HEK293 (cell line): ENCODE measurements at regions not wholly inside any gene's neighbourhood (a gene's known extent, or its start where the extent isn't known, plus 50 kb on each side); places are given as distances from the start of the nearest gene placed in this dataset.

Experiments
- CTCF ChIA-PET: fragments of 350-600 bp; formaldehyde crosslinking; extraction: SDS; loops from one replicate; lab custom pipeline; 2021; ENCODE audit warnings: antibody characterized with exemption; lab: Yijun Ruan, JAX
- POLR2A ChIA-PET: fragments of 300-600 bp; formaldehyde crosslinking; extraction: SDS; loops from one replicate; lab custom pipeline; 2020; ENCODE audit warnings: antibody characterized with exemption, inconsistent platforms; lab: Yijun Ruan, JAX
- H3K27ac ChIP-seq: fragments of 200-500 bp; sonication (Bioruptor generic); 2 replicates; pipeline ENCODE4 v1.5.1; 2014; ENCODE audit warnings: low read depth, low read length, control low read depth, inconsistent platforms; ENCODE audit errors: extremely low read depth
- H3K36me3 ChIP-seq, 2 experiments: fragments of 200-500 bp in 1 of 2; sonication (Bioruptor generic) in 1 of 2; 1 replicate in 1 of 2; 2 replicates in 1 of 2; pipeline ENCODE4 v1.5.1; 2014 to 2017; ENCODE audit warnings: inconsistent platforms in 2 of 2, low read length in 2 of 2; ENCODE audit not compliant: control insufficient read depth in 2 of 2, insufficient read depth in 1 of 2
- H3K4me1 ChIP-seq: fragments of 200-500 bp; sonication (Bioruptor generic); 2 replicates; pipeline ENCODE4 v1.5.1; 2014; ENCODE audit warnings: mild to moderate bottlenecking, low read length, inconsistent platforms; ENCODE audit not compliant: control insufficient read depth, insufficient read depth
- H3K4me3 ChIP-seq: 2 replicates; pipeline ENCODE4 v1.5.1; 2011; ENCODE audit warnings: low read depth, mild to moderate bottlenecking, control low read depth, low read length, moderate library complexity
- H3K9me3 ChIP-seq: fragments of 200-500 bp; sonication (Bioruptor generic); 2 replicates; pipeline ENCODE4 v1.5.1; 2014; ENCODE audit warnings: low read depth, low read length, inconsistent platforms; ENCODE audit not compliant: control insufficient read depth, insufficient read depth
- BCL11A ChIP-seq: fragments of 450-650 bp; formaldehyde crosslinking; IDR thresholded peaks from 2 replicates; pipeline ENCODE4 v1.5.1; 2016; ENCODE audit warnings: low read depth, missing biosample characterization, missing genetic modification characterization
- BCL11B ChIP-seq: fragments of 450-650 bp; formaldehyde crosslinking; IDR thresholded peaks from 2 replicates; pipeline ENCODE4 v1.5.1; 2016; ENCODE audit warnings: low read depth, missing biosample characterization, missing genetic modification characterization
- KLF9 ChIP-seq: fragments of 450-650 bp; formaldehyde crosslinking; IDR thresholded peaks from 2 replicates; pipeline ENCODE4 v1.5.1; 2016; ENCODE audit warnings: missing biosample characterization, missing genetic modification characterization, low read depth
- MYNN ChIP-seq: fragments of 450-650 bp; formaldehyde crosslinking; IDR thresholded peaks from 2 replicates; pipeline ENCODE4 v1.5.1; 2016; ENCODE audit warnings: missing biosample characterization, missing genetic modification characterization, borderline replicate concordance
- OSR2 ChIP-seq: fragments of 450-650 bp; formaldehyde crosslinking; IDR thresholded peaks from 2 replicates; pipeline ENCODE4 v1.5.1; 2016; ENCODE audit warnings: missing biosample characterization, missing genetic modification characterization
- ZBTB21 ChIP-seq: fragments of 450-650 bp; formaldehyde crosslinking; IDR thresholded peaks from 2 replicates; pipeline ENCODE4 v1.5.1; 2017; ENCODE audit warnings: missing biosample characterization, missing genetic modification characterization
- ZNF19 ChIP-seq: fragments of 450-650 bp; formaldehyde crosslinking; IDR thresholded peaks from 2 replicates; pipeline ENCODE4; 2016; ENCODE audit warnings: missing biosample characterization, missing genetic modification characterization, low read depth
- ZNF202 ChIP-seq: fragments of 450-650 bp; formaldehyde crosslinking; IDR thresholded peaks from 2 replicates; pipeline ENCODE4 v1.5.1; 2016; ENCODE audit warnings: missing biosample characterization, missing genetic modification characterization, borderline replicate concordance
- ZNF23 ChIP-seq: fragments of 450-650 bp; formaldehyde crosslinking; IDR thresholded peaks from 2 replicates; pipeline ENCODE4 v1.5.1; 2016; ENCODE audit warnings: missing biosample characterization, missing genetic modification characterization, borderline replicate concordance
- ZNF416 ChIP-seq: fragments of 450-650 bp; formaldehyde crosslinking; IDR thresholded peaks from 2 replicates; pipeline ENCODE4 v1.5.1; 2016; ENCODE audit warnings: missing biosample characterization, missing genetic modification characterization
- ZNF423 ChIP-seq: fragments of 450-650 bp; formaldehyde crosslinking; IDR thresholded peaks from 2 replicates; pipeline ENCODE4 v1.5.1; 2016; ENCODE audit warnings: missing biosample characterization, missing genetic modification characterization
- ZNF521 ChIP-seq: fragments of 450-650 bp; formaldehyde crosslinking; IDR thresholded peaks from 2 replicates; pipeline ENCODE4 v1.5.1; 2017; ENCODE audit warnings: missing biosample characterization, mild to moderate bottlenecking, missing genetic modification characterization
- ZNF530 ChIP-seq: fragments of 450-650 bp; formaldehyde crosslinking; IDR thresholded peaks from 2 replicates; pipeline ENCODE4 v1.5.1; 2016; ENCODE audit warnings: low read depth, missing biosample characterization, missing genetic modification characterization
- ZNF76 ChIP-seq: fragments of 450-650 bp; formaldehyde crosslinking; IDR thresholded peaks from 2 replicates; pipeline ENCODE4; 2016; ENCODE audit warnings: low read depth, missing biosample characterization, missing genetic modification characterization, borderline replicate concordance
- ZNF768 ChIP-seq: fragments of 450-650 bp; formaldehyde crosslinking; IDR thresholded peaks from 2 replicates; pipeline ENCODE4 v1.5.1; 2018; ENCODE audit warnings: missing biosample characterization, mild to moderate bottlenecking, missing genetic modification characterization
- ZNF776 ChIP-seq: fragments of 450-650 bp; formaldehyde crosslinking; IDR thresholded peaks from 2 replicates; pipeline ENCODE4 v1.5.0; 2017; ENCODE audit warnings: missing biosample characterization, missing genetic modification characterization, borderline replicate concordance
- ZNF830 ChIP-seq: fragments of 450-650 bp; IDR thresholded peaks from 2 replicates; pipeline ENCODE4 v1.5.0; 2018; ENCODE audit warnings: missing biosample characterization, missing genetic modification characterization, low read depth, mild to moderate bottlenecking, moderate library complexity
- ZNF837 ChIP-seq: fragments of 450-650 bp; formaldehyde crosslinking; IDR thresholded peaks from 2 replicates; pipeline ENCODE4 v1.5.1; 2016; ENCODE audit warnings: missing biosample characterization, missing genetic modification characterization
- TF ChIP-seq, protein P1 (sequence below): IDR thresholded peaks from 2 replicates; pipeline ENCODE4 v1.6.1; 2011; ENCODE audit warnings: mild to moderate bottlenecking, low read depth, low read length, borderline replicate concordance
- TF ChIP-seq, protein P2 (sequence below): fragments of 450-650 bp; formaldehyde crosslinking; IDR thresholded peaks from 2 replicates; pipeline ENCODE4 v1.5.0; 2017; ENCODE audit warnings: missing biosample characterization, missing genetic modification characterization, borderline replicate concordance
- TF ChIP-seq, protein P3 (sequence below): fragments of 450-650 bp; formaldehyde crosslinking; IDR thresholded peaks from 2 replicates; pipeline ENCODE4; 2016; ENCODE audit warnings: missing biosample characterization, missing genetic modification characterization
- TF ChIP-seq, protein P4 (sequence below): fragments of 450-650 bp; formaldehyde crosslinking; IDR thresholded peaks from 2 replicates; pipeline ENCODE4 v1.5.1; 2016; ENCODE audit warnings: missing biosample characterization, missing genetic modification characterization
- TF ChIP-seq, protein P5 (sequence below): fragments of 450-650 bp; IDR thresholded peaks from 2 replicates; pipeline ENCODE4 v1.5.1; 2018; ENCODE audit warnings: missing biosample characterization, mild to moderate bottlenecking, missing genetic modification characterization
- TF ChIP-seq, protein P6 (sequence below): fragments of 450-650 bp; formaldehyde crosslinking; IDR thresholded peaks from 2 replicates; pipeline ENCODE4 v1.5.1; 2017; ENCODE audit warnings: missing biosample characterization, missing genetic modification characterization

DNA sequence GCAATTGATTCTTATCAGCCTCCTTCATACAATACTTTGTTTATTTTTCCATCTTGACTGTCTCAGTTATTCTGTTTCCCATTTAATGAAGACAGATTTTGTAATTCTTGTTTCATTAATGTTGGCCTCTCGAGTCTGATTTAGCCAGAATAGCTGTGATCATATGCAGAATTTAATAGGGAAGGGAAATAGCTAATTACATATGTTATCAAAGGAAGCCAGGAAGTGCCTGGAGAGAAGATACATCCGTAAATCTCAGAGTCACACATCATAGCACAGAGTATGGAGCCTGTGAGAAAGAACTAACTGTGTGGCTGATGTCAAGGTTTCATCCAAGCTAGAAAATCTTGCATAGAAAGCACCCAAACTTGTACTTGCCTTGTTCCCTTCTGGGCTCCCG lies 288.9 kb upstream of the SLCO3A1 start:
- Histone ChIP-seq H3K36me3 (no peaks in the 10 kb centered on the region), H3K4me1 (peaks cover 10% of the 10 kb centered on the region; the same call in 1 of the 2 replicates)
- TF ChIP-seq, protein P1, sequence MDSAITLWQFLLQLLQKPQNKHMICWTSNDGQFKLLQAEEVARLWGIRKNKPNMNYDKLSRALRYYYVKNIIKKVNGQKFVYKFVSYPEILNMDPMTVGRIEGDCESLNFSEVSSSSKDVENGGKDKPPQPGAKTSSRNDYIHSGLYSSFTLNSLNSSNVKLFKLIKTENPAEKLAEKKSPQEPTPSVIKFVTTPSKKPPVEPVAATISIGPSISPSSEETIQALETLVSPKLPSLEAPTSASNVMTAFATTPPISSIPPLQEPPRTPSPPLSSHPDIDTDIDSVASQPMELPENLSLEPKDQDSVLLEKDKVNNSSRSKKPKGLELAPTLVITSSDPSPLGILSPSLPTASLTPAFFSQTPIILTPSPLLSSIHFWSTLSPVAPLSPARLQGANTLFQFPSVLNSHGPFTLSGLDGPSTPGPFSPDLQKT, result no peak
- TF ChIP-seq ZBTB21 (tag by site-specific recombination), result no peak
- TF ChIP-seq, protein P2, sequence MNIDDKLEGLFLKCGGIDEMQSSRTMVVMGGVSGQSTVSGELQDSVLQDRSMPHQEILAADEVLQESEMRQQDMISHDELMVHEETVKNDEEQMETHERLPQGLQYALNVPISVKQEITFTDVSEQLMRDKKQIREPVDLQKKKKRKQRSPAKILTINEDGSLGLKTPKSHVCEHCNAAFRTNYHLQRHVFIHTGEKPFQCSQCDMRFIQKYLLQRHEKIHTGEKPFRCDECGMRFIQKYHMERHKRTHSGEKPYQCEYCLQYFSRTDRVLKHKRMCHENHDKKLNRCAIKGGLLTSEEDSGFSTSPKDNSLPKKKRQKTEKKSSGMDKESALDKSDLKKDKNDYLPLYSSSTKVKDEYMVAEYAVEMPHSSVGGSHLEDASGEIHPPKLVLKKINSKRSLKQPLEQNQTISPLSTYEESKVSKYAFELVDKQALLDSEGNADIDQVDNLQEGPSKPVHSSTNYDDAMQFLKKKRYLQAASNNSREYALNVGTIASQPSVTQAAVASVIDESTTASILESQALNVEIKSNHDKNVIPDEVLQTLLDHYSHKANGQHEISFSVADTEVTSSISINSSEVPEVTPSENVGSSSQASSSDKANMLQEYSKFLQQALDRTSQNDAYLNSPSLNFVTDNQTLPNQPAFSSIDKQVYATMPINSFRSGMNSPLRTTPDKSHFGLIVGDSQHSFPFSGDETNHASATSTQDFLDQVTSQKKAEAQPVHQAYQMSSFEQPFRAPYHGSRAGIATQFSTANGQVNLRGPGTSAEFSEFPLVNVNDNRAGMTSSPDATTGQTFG (tag by site-specific recombination), result no peak
- TF ChIP-seq ZNF23 (tag by site-specific recombination), result no peak
- TF ChIP-seq, protein P3, sequence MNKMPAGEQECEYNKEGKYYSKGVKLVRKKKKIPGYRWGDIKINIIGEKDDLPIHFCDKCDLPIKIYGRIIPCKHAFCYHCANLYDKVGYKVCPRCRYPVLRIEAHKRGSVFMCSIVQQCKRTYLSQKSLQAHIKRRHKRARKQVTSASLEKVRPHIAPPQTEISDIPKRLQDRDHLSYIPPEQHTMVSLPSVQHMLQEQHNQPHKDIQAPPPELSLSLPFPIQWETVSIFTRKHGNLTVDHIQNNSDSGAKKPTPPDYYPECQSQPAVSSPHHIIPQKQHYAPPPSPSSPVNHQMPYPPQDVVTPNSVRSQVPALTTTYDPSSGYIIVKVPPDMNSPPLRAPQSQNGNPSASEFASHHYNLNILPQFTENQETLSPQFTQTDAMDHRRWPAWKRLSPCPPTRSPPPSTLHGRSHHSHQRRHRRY (tag by site-specific recombination), result no peak
- no peak for TF ChIP-seq ZNF416 (tag by site-specific recombination)
- no peak for TF ChIP-seq ZNF76 (tag by site-specific recombination)
- TF ChIP-seq, protein P4, sequence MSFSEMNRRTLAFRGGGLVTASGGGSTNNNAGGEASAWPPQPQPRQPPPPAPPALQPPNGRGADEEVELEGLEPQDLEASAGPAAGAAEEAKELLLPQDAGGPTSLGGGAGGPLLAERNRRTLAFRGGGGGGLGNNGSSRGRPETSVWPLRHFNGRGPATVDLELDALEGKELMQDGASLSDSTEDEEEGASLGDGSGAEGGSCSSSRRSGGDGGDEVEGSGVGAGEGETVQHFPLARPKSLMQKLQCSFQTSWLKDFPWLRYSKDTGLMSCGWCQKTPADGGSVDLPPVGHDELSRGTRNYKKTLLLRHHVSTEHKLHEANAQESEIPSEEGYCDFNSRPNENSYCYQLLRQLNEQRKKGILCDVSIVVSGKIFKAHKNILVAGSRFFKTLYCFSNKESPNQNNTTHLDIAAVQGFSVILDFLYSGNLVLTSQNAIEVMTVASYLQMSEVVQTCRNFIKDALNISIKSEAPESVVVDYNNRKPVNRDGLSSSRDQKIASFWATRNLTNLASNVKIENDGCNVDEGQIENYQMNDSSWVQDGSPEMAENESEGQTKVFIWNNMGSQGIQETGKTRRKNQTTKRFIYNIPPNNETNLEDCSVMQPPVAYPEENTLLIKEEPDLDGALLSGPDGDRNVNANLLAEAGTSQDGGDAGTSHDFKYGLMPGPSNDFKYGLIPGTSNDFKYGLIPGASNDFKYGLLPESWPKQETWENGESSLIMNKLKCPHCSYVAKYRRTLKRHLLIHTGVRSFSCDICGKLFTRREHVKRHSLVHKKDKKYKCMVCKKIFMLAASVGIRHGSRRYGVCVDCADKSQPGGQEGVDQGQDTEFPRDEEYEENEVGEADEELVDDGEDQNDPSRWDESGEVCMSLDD (tag by site-specific recombination), result no peak
- TF ChIP-seq MYNN (tag by site-specific recombination), result no peak
- no peak for TF ChIP-seq BCL11B (tag by site-specific recombination)
- TF ChIP-seq OSR2 (tag by site-specific recombination), result no peak
- TF ChIP-seq, protein P5, sequence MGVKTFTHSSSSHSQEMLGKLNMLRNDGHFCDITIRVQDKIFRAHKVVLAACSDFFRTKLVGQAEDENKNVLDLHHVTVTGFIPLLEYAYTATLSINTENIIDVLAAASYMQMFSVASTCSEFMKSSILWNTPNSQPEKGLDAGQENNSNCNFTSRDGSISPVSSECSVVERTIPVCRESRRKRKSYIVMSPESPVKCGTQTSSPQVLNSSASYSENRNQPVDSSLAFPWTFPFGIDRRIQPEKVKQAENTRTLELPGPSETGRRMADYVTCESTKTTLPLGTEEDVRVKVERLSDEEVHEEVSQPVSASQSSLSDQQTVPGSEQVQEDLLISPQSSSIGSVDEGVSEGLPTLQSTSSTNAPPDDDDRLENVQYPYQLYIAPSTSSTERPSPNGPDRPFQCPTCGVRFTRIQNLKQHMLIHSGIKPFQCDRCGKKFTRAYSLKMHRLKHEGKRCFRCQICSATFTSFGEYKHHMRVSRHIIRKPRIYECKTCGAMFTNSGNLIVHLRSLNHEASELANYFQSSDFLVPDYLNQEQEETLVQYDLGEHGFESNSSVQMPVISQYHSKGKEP (tag by site-specific recombination), result no peak
- TF ChIP-seq ZNF202 (tag by site-specific recombination), result no peak
- no peak for TF ChIP-seq ZNF423 (tag by site-specific recombination)
- no peak for TF ChIP-seq ZNF837
- TF ChIP-seq, all 188 proteins: peak for 0
- CTCF ChIA-PET, result no interaction called here
- H3K4me3 ChIP-seq, result no peak overlapping the region
- POLR2A ChIA-PET, result no interaction called here
- H3K9me3 ChIP-seq, result no peaks in the 10 kb centered on the region
- H3K27ac ChIP-seq, result no peak overlapping the region

DNA sequence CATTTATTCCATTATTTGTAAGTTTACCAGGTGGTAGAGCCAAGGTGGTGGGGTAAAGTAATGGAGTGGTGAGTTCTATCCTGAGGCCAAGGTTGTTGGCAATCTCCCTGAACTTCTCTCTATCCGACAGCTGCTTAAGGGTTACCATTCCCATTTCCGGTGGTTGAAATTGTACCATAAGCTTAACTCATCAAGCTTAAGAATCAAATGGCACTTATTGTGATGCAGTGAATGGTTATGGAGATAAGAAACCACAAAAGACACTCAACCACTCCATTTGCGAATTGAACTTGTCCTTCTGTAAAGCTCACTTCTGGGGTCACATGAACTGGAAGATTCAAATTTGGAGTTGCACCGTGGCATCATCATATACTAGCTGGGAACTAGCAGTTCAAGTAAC lies 287.4 kb upstream of the SLCO3A1 start:
- H3K27ac ChIP-seq, result no peak overlapping the region
- TF ChIP-seq ZNF768 (no peak), ZNF19 (tag by site-specific recombination) (no peak), ZNF830 (tag by site-specific recombination) (no peak), KLF9 (tag by site-specific recombination) (no peak), OSR2 (tag by site-specific recombination) (no peak), BCL11A (tag by site-specific recombination) (no peak), ZNF521 (tag by site-specific recombination) (no peak), ZNF776 (no peak), ZNF530 (tag by site-specific recombination) (no peak)
- TF ChIP-seq, protein P6, sequence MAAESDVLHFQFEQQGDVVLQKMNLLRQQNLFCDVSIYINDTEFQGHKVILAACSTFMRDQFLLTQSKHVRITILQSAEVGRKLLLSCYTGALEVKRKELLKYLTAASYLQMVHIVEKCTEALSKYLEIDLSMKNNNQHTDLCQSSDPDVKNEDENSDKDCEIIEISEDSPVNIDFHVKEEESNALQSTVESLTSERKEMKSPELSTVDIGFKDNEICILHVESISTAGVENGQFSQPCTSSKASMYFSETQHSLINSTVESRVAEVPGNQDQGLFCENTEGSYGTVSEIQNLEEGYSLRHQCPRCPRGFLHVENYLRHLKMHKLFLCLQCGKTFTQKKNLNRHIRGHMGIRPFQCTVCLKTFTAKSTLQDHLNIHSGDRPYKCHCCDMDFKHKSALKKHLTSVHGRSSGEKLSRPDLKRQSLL (tag by site-specific recombination), result no peak
- TF ChIP-seq, all 188 proteins: peak for 0
- Histone ChIP-seq H3K36me3 (no peaks in the 10 kb centered on the region), H3K4me1 (peaks cover 10% of the 10 kb centered on the region; the same call in 1 of the 2 replicates), H3K4me3 (no peak overlapping the region), H3K9me3 (no peaks in the 10 kb centered on the region)
- ChIA-PET POLR2A (interaction anchor here (0.6 kb wide), 1 partner anchor 154 kb away, joined by 3 read pairs; no protein-coding TSS in a partner anchor), CTCF (no interaction called here)
